ENCODE measurements at regions not wholly inside any gene's neighbourhood (a gene's known extent, or its start where the extent isn't known, plus 50 kb on each side); places are given as distances from the start of the nearest gene placed in this dataset.

GRCh38 chr5:128636361-128636760, 98.3 kb upstream of the FBN2 start:
- Histone ChIP-seq H3K4me3 (ENCODE audit: severe bottlenecking) (no peak overlapping the region), H3K36me3 (ENCODE audit: low read depth) (no peaks in the 10 kb centered on the region), H3K4me1 (ENCODE audit: insufficient read depth, poor library complexity, severe bottlenecking) (peaks cover 11% of the 10 kb centered on the region), H3K9me3 (ENCODE audit: severe bottlenecking) (no peaks in the 10 kb centered on the region), H3K27me3 (ENCODE audit: insufficient read depth, poor library complexity, severe bottlenecking) (no peaks in the 10 kb centered on the region), H3K27ac (ENCODE audit: poor library complexity, severe bottlenecking) (no peak overlapping the region)
- DNase-seq (ENCODE audit: low spot score) = no peak
- ATAC-seq (ENCODE audit: low read depth) = no peak
- TF ChIP-seq CTCF (IDR thresholded peaks at IDR 0.05; ENCODE audit: poor library complexity, severe bottlenecking) = no peak

- no peak for TF ChIP-seq CTCF (IDR thresholded peaks at IDR 0.05; ENCODE audit: poor library complexity, severe bottlenecking)
- Histone ChIP-seq H3K27ac (ENCODE audit: poor library complexity, severe bottlenecking) (no peak overlapping the region), H3K9me3 (ENCODE audit: severe bottlenecking) (no peaks in the 10 kb centered on the region), H3K27me3 (ENCODE audit: insufficient read depth, poor library complexity, severe bottlenecking) (no peaks in the 10 kb centered on the region), H3K4me3 (ENCODE audit: severe bottlenecking) (no peak overlapping the region), H3K4me1 (ENCODE audit: insufficient read depth, poor library complexity, severe bottlenecking) (peaks cover 5% of the 10 kb centered on the region), H3K36me3 (ENCODE audit: low read depth) (no peaks in the 10 kb centered on the region)
- ATAC-seq (ENCODE audit: low read depth) = no peak
- no peak for DNase-seq (ENCODE audit: low spot score)
Observed at GRCh38 chr5:128637031-128637430, 99.0 kb upstream of the FBN2 start.

- Histone ChIP-seq H3K9me3 (ENCODE audit: severe bottlenecking) (no peaks in the 10 kb centered on the region), H3K4me1 (ENCODE audit: insufficient read depth, poor library complexity, severe bottlenecking) (peaks cover 8% of the 10 kb centered on the region), H3K27ac (ENCODE audit: poor library complexity, severe bottlenecking) (no peak overlapping the region), H3K4me3 (ENCODE audit: severe bottlenecking) (no peak overlapping the region), H3K36me3 (ENCODE audit: low read depth) (no peaks in the 10 kb centered on the region), H3K27me3 (ENCODE audit: insufficient read depth, poor library complexity, severe bottlenecking) (no peaks in the 10 kb centered on the region)
- DNase-seq (ENCODE audit: low spot score) (no peak), ATAC-seq (ENCODE audit: low read depth) (no peak)
- TF ChIP-seq CTCF (IDR thresholded peaks at IDR 0.05; ENCODE audit: poor library complexity, severe bottlenecking) = no peak
Observed at GRCh38 chr5:128641861-128642260, 103.8 kb upstream of the FBN2 start.

- Histone ChIP-seq H3K4me1 (ENCODE audit: insufficient read depth, poor library complexity, severe bottlenecking) (peaks cover 19% of the 10 kb centered on the region), H3K36me3 (ENCODE audit: low read depth) (no peaks in the 10 kb centered on the region), H3K27ac (ENCODE audit: poor library complexity, severe bottlenecking) (peak overlapping the region; percentile 1), H3K27me3 (ENCODE audit: insufficient read depth, poor library complexity, severe bottlenecking) (no peaks in the 10 kb centered on the region), H3K4me3 (ENCODE audit: severe bottlenecking) (peak overlapping the region; percentile 9), H3K9me3 (ENCODE audit: severe bottlenecking) (no peaks in the 10 kb centered on the region)
- peak; percentile 82 for ATAC-seq (ENCODE audit: low read depth)
- DNase-seq (ENCODE audit: low spot score) = no peak
- TF ChIP-seq CTCF (IDR thresholded peaks at IDR 0.05; ENCODE audit: poor library complexity, severe bottlenecking) = no peak
Observed at GRCh38 chr5:128644863-128645262, 106.8 kb upstream of the FBN2 start.

GRCh38 chr5:128645581-128645980, 107.5 kb upstream of the FBN2 start:
- Histone ChIP-seq H3K36me3 (ENCODE audit: low read depth) (no peaks in the 10 kb centered on the region), H3K4me1 (ENCODE audit: insufficient read depth, poor library complexity, severe bottlenecking) (peaks cover 19% of the 10 kb centered on the region), H3K4me3 (ENCODE audit: severe bottlenecking) (no peak overlapping the region), H3K9me3 (ENCODE audit: severe bottlenecking) (no peaks in the 10 kb centered on the region), H3K27ac (ENCODE audit: poor library complexity, severe bottlenecking) (no peak overlapping the region), H3K27me3 (ENCODE audit: insufficient read depth, poor library complexity, severe bottlenecking) (no peaks in the 10 kb centered on the region)
- no peak for DNase-seq (ENCODE audit: low spot score)
- ATAC-seq (ENCODE audit: low read depth) = no peak
- TF ChIP-seq CTCF (IDR thresholded peaks at IDR 0.05; ENCODE audit: poor library complexity, severe bottlenecking) = no peak
